ENCODE measurements at regions not wholly inside any gene's neighbourhood (a gene's known extent, or its start where the extent isn't known, plus 50 kb on each side); places are given as distances from the start of the nearest gene placed in this dataset.

- no peak for TF ChIP-seq FOXJ3 (CRISPR knock-in tag; IDR thresholded peaks at IDR 0.05; ENCODE audit: borderline replicate concordance)
- no peak for TF ChIP-seq CTCF (IDR thresholded peaks at IDR 0.05)
- no peak for TF ChIP-seq TEAD4 (CRISPR knock-in tag; IDR thresholded peaks at IDR 0.05)
- TF ChIP-seq HMGXB4 (CRISPR knock-in tag; IDR thresholded peaks at IDR 0.05): no peak
- TF ChIP-seq CREM (CRISPR knock-in tag; IDR thresholded peaks at IDR 0.05): no peak
- no peak for TF ChIP-seq E2F1 (CRISPR knock-in tag; IDR thresholded peaks at IDR 0.05)
Observed at GRCh38 chr5:96288845-96289185, 144.2 kb downstream of the PCSK1 start.
